Ishikawa (cell line): ENCODE measurements at regions not wholly inside any gene's neighbourhood (a gene's known extent, or its start where the extent isn't known, plus 50 kb on each side); places are given as distances from the start of the nearest gene placed in this dataset.

Experiments
- CEBPB ChIP-seq: IDR thresholded peaks from 2 replicates; pipeline ENCODE4 v1.6.1; 2012
- CREB1 ChIP-seq: IDR thresholded peaks from 2 replicates; pipeline ENCODE4 v1.6.1; 2012; ENCODE audit warnings: low read depth
- EGR1 ChIP-seq: IDR thresholded peaks from 2 replicates; pipeline ENCODE4 v1.6.1; 2012
- EP300 ChIP-seq: IDR thresholded peaks from 2 replicates; pipeline ENCODE4 v1.6.1; 2012; ENCODE audit warnings: borderline replicate concordance
- FOXM1 ChIP-seq: IDR thresholded peaks from 2 replicates; pipeline ENCODE4 v1.6.1; 2012; ENCODE audit warnings: low read depth, borderline replicate concordance
- MAX ChIP-seq: IDR thresholded peaks from 2 replicates; pipeline ENCODE4 v1.6.1; 2012
- NFIC ChIP-seq: IDR thresholded peaks from 2 replicates; pipeline ENCODE4 v1.6.1; 2012
- RAD21 ChIP-seq: IDR thresholded peaks from 2 replicates; pipeline ENCODE4 v1.6.1; 2012; ENCODE audit warnings: low read depth
- REST ChIP-seq: IDR thresholded peaks from 2 replicates; pipeline ENCODE4 v1.6.1; 2012; ENCODE audit warnings: low read depth, mild to moderate bottlenecking
- TAF1 ChIP-seq: IDR thresholded peaks from 2 replicates; pipeline ENCODE4 v1.6.1; 2012; ENCODE audit warnings: low read depth, mild to moderate bottlenecking
- TCF12 ChIP-seq: IDR thresholded peaks from 2 replicates; pipeline ENCODE4 v1.6.1; 2012; ENCODE audit warnings: low read depth
- TEAD4 ChIP-seq: IDR thresholded peaks from 2 replicates; pipeline ENCODE4 v1.6.1; 2012
- USF1 ChIP-seq: IDR thresholded peaks from 2 replicates; pipeline ENCODE4 v1.6.1; 2012
- YY1 ChIP-seq: IDR thresholded peaks from 2 replicates; pipeline ENCODE4 v1.6.1; 2012; ENCODE audit warnings: low read depth
- ZBTB7A ChIP-seq: IDR thresholded peaks from 2 replicates; pipeline ENCODE4 v1.6.1; 2012; ENCODE audit warnings: low read depth

GRCh38 chr1:29679828-29680558 lies 443.7 kb downstream of the PTPRU start:
- TF ChIP-seq ZBTB7A = no peak

GRCh38 chr1:29679316-29679715 lies 443.0 kb downstream of the PTPRU start:
- TF ChIP-seq YY1 (no peak), TCF12 (no peak), MAX (no peak), ZBTB7A (no peak), EP300 (no peak), CREB1 (no peak), CEBPB (no peak), NFIC (no peak), TEAD4 (no peak), USF1 (no peak)

GRCh38 chr1:29677028-29678024 lies 441.0 kb downstream of the PTPRU start:
- TF ChIP-seq RAD21 (peak; percentile 32; the same call in 1 of the 2 replicates), MAX (no peak)

- TF ChIP-seq CEBPB = no peak
- TF ChIP-seq CREB1 = no peak
- TF ChIP-seq FOXM1 = no peak
- no peak for TF ChIP-seq EGR1
- TF ChIP-seq ZBTB7A = no peak
- TF ChIP-seq TCF12 = no peak
- TF ChIP-seq YY1 = no peak
- TF ChIP-seq EP300 = no peak
- TF ChIP-seq USF1 = no peak
- TF ChIP-seq MAX = no peak
- no peak for TF ChIP-seq RAD21
- TF ChIP-seq NFIC = no peak
- TF ChIP-seq TAF1 = no peak
- no peak for TF ChIP-seq REST
- no peak for TF ChIP-seq TEAD4
These were observed 440.2 kb downstream of the PTPRU start for GRCh38 chr1:29676496-29676895.

- no peak for TF ChIP-seq YY1
- TF ChIP-seq MAX = no peak
- TF ChIP-seq EGR1 = no peak
- no peak for TF ChIP-seq TAF1
- TF ChIP-seq CEBPB = no peak
- no peak for TF ChIP-seq ZBTB7A
- TF ChIP-seq FOXM1 = no peak
- TF ChIP-seq RAD21 = no peak
- no peak for TF ChIP-seq CREB1
- no peak for TF ChIP-seq EP300
- no peak for TF ChIP-seq REST
- no peak for TF ChIP-seq USF1
These were observed 439.4 kb downstream of the PTPRU start for GRCh38 chr1:29675481-29676263.
